ENCODE measurements at regions not wholly inside any gene's neighbourhood (a gene's known extent, or its start where the extent isn't known, plus 50 kb on each side); places are given as distances from the start of the nearest gene placed in this dataset.

GRCh38 chr7:155874411-155874810, 62.1 kb upstream of the SHH start:
- no peak for DNase-seq

- DNase-seq, result no peak
Measured at GRCh38 chr7:155874010-155874409, 61.7 kb upstream of the SHH start.

- peak; percentile 36 for DNase-seq
Measured at GRCh38 chr7:155872678-155873369, 60.6 kb upstream of the SHH start.

- DNase-seq, result no peak
Measured at GRCh38 chr7:155871211-155871610, 58.9 kb upstream of the SHH start.

GRCh38 chr7:155870334-155871180, 58.3 kb upstream of the SHH start:
- DNase-seq, result no peak

GRCh38 chr7:155869784-155870076, 57.5 kb upstream of the SHH start:
- DNase-seq, result no peak

- DNase-seq, result no peak
Measured at GRCh38 chr7:155868955-155869783, 56.9 kb upstream of the SHH start.

GRCh38 chr7:155867734-155868400, 55.6 kb upstream of the SHH start:
- DNase-seq, result no peak

- no peak for DNase-seq
Measured at GRCh38 chr7:155867280-155867679, 55.0 kb upstream of the SHH start.

- peak; percentile 37 for DNase-seq
Measured at GRCh38 chr7:155865830-155866525, 53.7 kb upstream of the SHH start.

GRCh38 chr7:155864991-155865690, 52.9 kb upstream of the SHH start:
- DNase-seq, result no peak

GRCh38 chr7:155864271-155864985, 52.2 kb upstream of the SHH start:
- DNase-seq, result no peak

- DNase-seq, result no peak
Measured at GRCh38 chr7:155863721-155864151, 51.5 kb upstream of the SHH start.

- no peak for DNase-seq
Measured at GRCh38 chr7:155862123-155862892, 50.0 kb upstream of the SHH start.
